Adrenal gland (tissue), 9 donors: ENCODE measurements at regions not wholly inside any gene's neighbourhood (a gene's known extent, or its start where the extent isn't known, plus 50 kb on each side); places are given as distances from the start of the nearest gene placed in this dataset.

Experiments
- DNase-seq, 7 donors: peaks; one replicate each; pipeline ENCODE4 v3.0.0-alpha.2; 2019 to 2020
- H3K27ac ChIP-seq, 5 donors: fragments of 200-600 bp; sonication (generic) in 4 of 5; 1 replicate in 3 of 5; 2 replicates in 2 of 5; pipeline versions ENCODE4 v1.5.1 to v1.8.0; 2016 to 2020; ENCODE audit warnings: mild to moderate bottlenecking in 1 of 5
- H3K27me3 ChIP-seq: fragments of 200-600 bp; 2 replicates; pipeline ENCODE4 v1.8.0; 2021
- H3K36me3 ChIP-seq, 2 donors: fragments of 200-600 bp; replicated peaks in 1 of 2; 1 replicate in 1 of 2; 2 replicates in 1 of 2; pipeline versions ENCODE4 v1.5.1 to v1.8.0; 2018 to 2022
- H3K4me1 ChIP-seq, 2 donors: fragments of 200-600 bp; replicated peaks in 1 of 2; 1 replicate in 1 of 2; 2 replicates in 1 of 2; pipeline versions ENCODE4 v1.5.1 to v1.8.0; 2018 to 2021
- H3K4me3 ChIP-seq, 4 donors: fragments of 200-600 bp; sonication (generic) in 3 of 4; one replicate each; pipeline ENCODE4 v1.5.1; 2016 to 2018
- H3K9me3 ChIP-seq, 3 donors: fragments of 200-600 bp; sonication (generic) in 1 of 3; replicated peaks in 1 of 3; 1 replicate in 2 of 3; 2 replicates in 1 of 3; pipeline versions ENCODE4 v1.5.1 to v1.8.0; 2016 to 2021
- CTCF ChIP-seq, 6 experiments: fragments of 450-650 bp in 4 of 6; fragments of 200-600 bp in 2 of 6; sonication (generic) in 1 of 6; IDR thresholded peaks; 1 replicate in 5 of 6; 2 replicates in 1 of 6; pipeline versions ENCODE4 v1.5.1 to v1.8.0; 2016 to 2021; ENCODE audit warnings: antibody characterized with exemption in 6 of 6, mild to moderate bottlenecking in 2 of 6, moderate library complexity in 1 of 6
- POLR2A ChIP-seq, 2 donors: fragments of 450-650 bp; IDR thresholded peaks; one replicate each; pipeline ENCODE4 v1.6.1; 2017; ENCODE audit warnings: antibody characterized with exemption in 2 of 2, mild to moderate bottlenecking in 2 of 2, moderate library complexity in 1 of 2
- WGBS, 4 donors: extraction: QIAGEN DNeasy Blood & Tissue Kit in 2 of 4; methylation state at CpG; one replicate each; pipeline versions ENCODE4 v1.1.5 to v1.1.7; 2013 to 2017; 5-methylcytosine and 5-hydroxymethylcytosine counted together
- intact Hi-C, 2 donors: fragments of 100-400 bp; cut with DNase I; formaldehyde crosslinking; loops; one replicate each; pipeline versions ENCODE4 v1.14.1 to v1.15.0; 2022 to 2023
- donor health status: healthy with polysubstance abuse.
- donor health status: Bipolar disorder and iron deficiency.
- donor health status: DM: yes; HTN: yes; CAD: no.
- donor health status: DM: no; HTN: no; CAD: no.
- donor health status: DM: no; HTN: no; CAD: no.

GRCh38 chr14:40601063-40601462 lies 1005.6 kb upstream of the LRFN5 start:
- H3K27me3 ChIP-seq: no peaks in the 10 kb centered on the region
- H3K36me3 ChIP-seq: no peaks in the 10 kb centered on the region
- DNase-seq: no peak
- H3K4me3 ChIP-seq: no peak overlapping the region
- intact Hi-C loops: no loop called here
- H3K9me3 ChIP-seq: no peaks in the 10 kb centered on the region
- no peak for TF ChIP-seq POLR2A (IDR thresholded peaks at IDR 0.05)
- TF ChIP-seq CTCF (IDR thresholded peaks at IDR 0.05): no peak
- H3K27ac ChIP-seq: no peak overlapping the region
- H3K4me1 ChIP-seq: no peaks in the 10 kb centered on the region

- H3K4me1 ChIP-seq: no peaks in the 10 kb centered on the region
- H3K27ac ChIP-seq: no peak overlapping the region
- intact Hi-C loops: no loop called here
- H3K27me3 ChIP-seq: no peaks in the 10 kb centered on the region
- TF ChIP-seq POLR2A (IDR thresholded peaks at IDR 0.05) (no peak), CTCF (IDR thresholded peaks at IDR 0.05) (no peak)
- H3K9me3 ChIP-seq: no peaks in the 10 kb centered on the region
- no peak overlapping the region for H3K4me3 ChIP-seq
- no peak for DNase-seq
- no peaks in the 10 kb centered on the region for H3K36me3 ChIP-seq
Observed at GRCh38 chr14:40599725-40600124, 1007.0 kb upstream of the LRFN5 start.

GRCh38 chr14:40581264-40581663 lies 1025.4 kb upstream of the LRFN5 start:
- no peak overlapping the region for H3K27ac ChIP-seq
- TF ChIP-seq POLR2A (IDR thresholded peaks at IDR 0.05): no peak
- no peak for TF ChIP-seq CTCF (IDR thresholded peaks at IDR 0.05)
- WGBS, 4 donors: 46 to 68% (median 58%) methylated on average over 3 of the region's 3 CpGs
- H3K27me3 ChIP-seq: no peaks in the 10 kb centered on the region
- no peaks in the 10 kb centered on the region for H3K9me3 ChIP-seq
- no peaks in the 10 kb centered on the region for H3K36me3 ChIP-seq
- no peak for DNase-seq
- intact Hi-C loops: no loop called here
- H3K4me3 ChIP-seq: no peak overlapping the region
- H3K4me1 ChIP-seq: no peaks in the 10 kb centered on the region

- H3K4me1 ChIP-seq: no peaks in the 10 kb centered on the region
- 58 to 63% (median 61%) methylated on average over 4 of the region's 4 CpGs for WGBS, 4 donors
- no peaks in the 10 kb centered on the region for H3K27me3 ChIP-seq
- DNase-seq: no peak
- no peak overlapping the region for H3K4me3 ChIP-seq
- no peaks in the 10 kb centered on the region for H3K36me3 ChIP-seq
- no peaks in the 10 kb centered on the region for H3K9me3 ChIP-seq
- intact Hi-C loops: no loop called here
- no peak overlapping the region for H3K27ac ChIP-seq
- TF ChIP-seq POLR2A (IDR thresholded peaks at IDR 0.05) (no peak), CTCF (IDR thresholded peaks at IDR 0.05) (no peak)
Observed at GRCh38 chr14:40576880-40577478, 1029.7 kb upstream of the LRFN5 start.
